ENCODE measurements at regions not wholly inside any gene's neighbourhood (a gene's known extent, or its start where the extent isn't known, plus 50 kb on each side); places are given as distances from the start of the nearest gene placed in this dataset.

GRCh38 chr4:173858471-173858870, 328.4 kb upstream of the HAND2 start:
- H3K27ac ChIP-seq (ENCODE audit: low read depth, low read length), result no peak overlapping the region
- no peak overlapping the region for H3K14ac ChIP-seq (ENCODE audit: insufficient read length)
- CTCF ChIA-PET (ENCODE audit: partially characterized antibody), result interaction anchor here (0.9 kb wide), 1 partner anchor 46 kb away, joined by 3 read pairs; no protein-coding TSS in a partner anchor
- H3K23me2 ChIP-seq (ENCODE audit: low read depth, low read length), result no peaks in the 10 kb centered on the region
- no peaks in the 10 kb centered on the region for H3K4me1 ChIP-seq (replicated peaks in 1 of 4; ENCODE audit: control insufficient read depth in 3 of 4, insufficient read depth in 4 of 4, low read length in 3 of 4)
- no peaks in the 10 kb centered on the region for H3K36me3 ChIP-seq (ENCODE audit: control insufficient read depth in 2 of 4, insufficient read depth in 4 of 4, low read length in 3 of 4)
- H2BK20ac ChIP-seq (ENCODE audit: low read length), result no peak overlapping the region
- H2BK5ac ChIP-seq (ENCODE audit: low read depth, low read length), result no peak overlapping the region
- no peak overlapping the region for H3K9ac ChIP-seq (replicated peaks in 1 of 4; ENCODE audit: extremely low read depth in 1 of 4, low read depth in 3 of 4, low read length in 3 of 4)
- no peak overlapping the region for H2AK5ac ChIP-seq (ENCODE audit: low read depth, low read length)
- no peaks in the 10 kb centered on the region for H3K79me2 ChIP-seq (ENCODE audit: control insufficient read depth in 1 of 2, insufficient read depth in 2 of 2, low read length in 2 of 2)
- no peak overlapping the region for H2AFZ ChIP-seq (ENCODE audit: low read length)
- POLR2A ChIA-PET (ENCODE audit: partially characterized antibody), result no interaction called here
- no peak overlapping the region for H3K4me2 ChIP-seq (ENCODE audit: insufficient read depth in 1 of 2, low read depth in 2 of 2, low read length in 2 of 2)
- no peak overlapping the region for H2BK120ac ChIP-seq (replicated peaks; ENCODE audit: low read depth, low read length)
- H4K8ac ChIP-seq (ENCODE audit: extremely low read depth, insufficient read depth, low read length), result no peak overlapping the region
- H3K56ac ChIP-seq (replicated peaks; ENCODE audit: insufficient read length, low read depth, low read length), result no peak overlapping the region
- no peak overlapping the region for H3K23ac ChIP-seq (ENCODE audit: insufficient read length)
- FAIRE-seq (no peak), DNase-seq (ENCODE audit: low read depth in 1 of 2, low spot score in 2 of 2) (no peak)
- no peak overlapping the region for H3K18ac ChIP-seq (ENCODE audit: extremely low read depth, low read length)
- H2BK15ac ChIP-seq (ENCODE audit: low read length), result no peak overlapping the region
- H3K27me3 ChIP-seq (replicated peaks in 1 of 4; ENCODE audit: control insufficient read depth in 3 of 4, extremely low read depth in 1 of 4, insufficient read depth in 3 of 4, low read length in 3 of 4), result no peaks in the 10 kb centered on the region
- H3K4ac ChIP-seq (replicated peaks; ENCODE audit: insufficient read length, low read depth, low read length), result no peak overlapping the region
- no peaks in the 10 kb centered on the region for H4K20me1 ChIP-seq (replicated peaks in 1 of 2; ENCODE audit: control insufficient read depth in 1 of 2, insufficient read depth in 2 of 2, low read length in 2 of 2)
- H4K5ac ChIP-seq (ENCODE audit: insufficient read length, low read depth, low read length), result no peak overlapping the region
- no peak overlapping the region for H2BK12ac ChIP-seq (ENCODE audit: low read depth, low read length)
- no peak overlapping the region for H4K91ac ChIP-seq (replicated peaks; ENCODE audit: insufficient read length, low read length)
- no peaks in the 10 kb centered on the region for H3K9me3 ChIP-seq (ENCODE audit: insufficient read depth in 2 of 2, low read depth in 1 of 2, low read length in 1 of 2)
- H3K79me1 ChIP-seq (ENCODE audit: low read depth, low read length), result no peaks in the 10 kb centered on the region
- no peak overlapping the region for H3K4me3 ChIP-seq (ENCODE audit: extremely low read depth in 1 of 4, insufficient read depth in 2 of 4, low read depth in 3 of 4, low read length in 4 of 4)
- WGBS, 2 experiments (ENCODE audit: extremely low coverage in 1 of 2, insufficient coverage in 1 of 2, insufficient read length in 1 of 2, insufficient replicate concordance in 2 of 2, low coverage in 1 of 2, low lambda C conversion rate in 2 of 2, missing lambda C conversion rate in 1 of 2), result 78% methylated on average over 2 of the region's 2 CpGs; no CpG with 5 or more reads in 1 of the 2 experiments
- no peak for TF ChIP-seq SAP30 (IDR thresholded peaks at IDR 0.05; ENCODE audit: insufficient read depth, insufficient replicate concordance, low read length)
